ENCODE measurements at regions not wholly inside any gene's neighbourhood (a gene's known extent, or its start where the extent isn't known, plus 50 kb on each side); places are given as distances from the start of the nearest gene placed in this dataset.

DNA sequence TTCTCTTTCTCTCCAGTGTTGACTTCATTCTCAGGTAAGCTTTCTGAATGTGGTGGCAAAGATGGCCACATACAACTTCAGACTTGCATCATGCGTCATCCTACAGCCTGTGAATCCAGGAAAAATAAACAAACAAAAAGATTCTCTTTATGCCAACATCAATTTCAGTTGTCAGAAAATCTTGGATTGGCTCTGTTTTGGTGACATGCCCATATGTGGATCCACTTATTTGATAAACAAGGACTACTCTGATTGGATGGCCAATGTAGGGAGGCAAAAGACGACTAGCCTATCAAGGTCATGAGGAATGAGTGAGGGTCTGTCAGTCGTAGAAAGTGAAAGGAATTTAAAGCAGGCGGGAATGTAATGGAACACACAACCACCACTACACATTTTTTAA is 866.6 kb downstream of the USP25 start:
- no peak for DNase-seq

DNA sequence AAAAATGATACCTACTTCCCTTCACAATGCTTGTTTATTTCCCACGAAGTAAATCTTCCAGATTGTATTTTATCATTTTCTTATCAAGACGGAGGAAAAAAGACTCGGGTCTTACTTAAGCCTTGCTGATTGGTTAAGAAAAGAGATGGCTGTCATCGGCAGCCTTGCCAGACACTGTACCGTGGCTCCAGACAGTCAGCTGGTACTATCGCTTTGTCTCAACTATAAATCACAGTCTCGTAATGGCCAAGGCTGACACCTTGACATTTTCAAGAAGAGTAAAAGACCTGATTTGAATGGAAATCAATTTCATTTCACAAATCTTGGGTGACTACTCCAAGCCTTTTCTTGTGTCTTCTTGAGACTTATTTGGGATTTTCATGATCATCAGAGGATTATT is 868.0 kb downstream of the USP25 start:
- DNase-seq = no peak

DNA sequence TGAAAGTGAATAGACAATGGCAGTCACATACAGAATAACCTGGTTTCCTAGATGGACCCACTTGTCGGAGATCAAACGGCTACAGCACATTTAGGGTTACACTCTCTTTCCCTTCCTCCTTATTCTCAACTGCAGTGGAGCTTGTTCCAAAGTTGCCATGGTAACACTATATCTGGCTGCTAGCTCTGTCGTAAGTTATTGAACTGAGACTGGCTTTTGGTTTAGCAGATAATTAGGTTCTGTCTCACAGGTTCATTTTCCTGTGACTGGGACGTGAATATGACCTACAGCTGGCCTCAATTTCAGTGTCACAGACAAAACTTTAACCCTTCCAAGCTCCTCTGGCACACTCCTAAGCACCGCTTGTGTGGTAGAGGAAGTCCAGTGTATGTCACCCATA is 875.8 kb downstream of the USP25 start:
- no peak for DNase-seq

DNA sequence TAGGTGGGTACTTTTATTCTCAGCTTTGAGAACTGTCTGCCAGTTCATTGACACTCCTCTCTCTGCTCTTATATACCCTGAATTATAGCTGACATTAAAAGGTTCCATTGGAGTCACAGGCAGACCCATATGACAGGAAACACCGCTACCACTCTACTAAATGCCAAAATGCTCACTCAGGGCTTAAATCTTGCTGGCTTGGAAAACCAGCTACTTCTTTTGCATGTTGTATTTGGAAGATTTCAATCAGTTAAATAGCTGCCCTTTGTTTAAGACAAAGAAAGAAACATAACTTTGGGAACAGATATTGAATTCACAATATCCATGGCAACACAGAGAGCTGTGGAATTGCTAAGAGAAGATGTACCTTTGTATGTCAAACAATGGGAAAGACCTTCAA is 876.5 kb downstream of the USP25 start:
- DNase-seq = no peak

DNA sequence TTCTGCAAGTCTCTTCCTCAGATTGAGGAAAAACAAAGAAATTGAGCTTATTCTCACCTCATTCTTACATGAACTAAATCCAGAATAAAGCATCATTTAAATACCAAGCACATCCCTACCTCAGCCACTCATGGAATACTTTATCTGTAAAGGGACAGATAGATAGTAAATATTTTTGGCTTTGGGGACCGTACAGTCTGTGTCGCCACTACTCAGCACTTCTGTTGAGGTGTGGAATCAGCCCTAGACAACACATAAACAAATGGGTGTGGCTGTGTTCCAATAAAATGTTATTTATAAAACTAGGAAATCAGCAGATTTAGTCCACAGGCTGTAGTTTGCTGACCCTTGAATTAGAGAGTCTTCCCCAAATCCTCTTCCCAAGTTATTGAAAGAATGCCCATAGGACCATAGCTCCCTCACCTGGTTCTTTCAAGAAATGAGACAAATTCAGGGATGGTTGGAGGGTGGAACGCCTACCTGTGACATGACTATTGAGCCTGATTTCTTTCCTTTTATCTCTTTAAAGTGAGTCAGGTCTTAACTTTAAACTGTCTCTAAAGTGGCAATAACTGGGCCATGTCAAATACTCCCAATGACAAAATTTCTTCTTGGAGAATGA is 878.5 kb downstream of the USP25 start:
- DNase-seq = no peak

DNA sequence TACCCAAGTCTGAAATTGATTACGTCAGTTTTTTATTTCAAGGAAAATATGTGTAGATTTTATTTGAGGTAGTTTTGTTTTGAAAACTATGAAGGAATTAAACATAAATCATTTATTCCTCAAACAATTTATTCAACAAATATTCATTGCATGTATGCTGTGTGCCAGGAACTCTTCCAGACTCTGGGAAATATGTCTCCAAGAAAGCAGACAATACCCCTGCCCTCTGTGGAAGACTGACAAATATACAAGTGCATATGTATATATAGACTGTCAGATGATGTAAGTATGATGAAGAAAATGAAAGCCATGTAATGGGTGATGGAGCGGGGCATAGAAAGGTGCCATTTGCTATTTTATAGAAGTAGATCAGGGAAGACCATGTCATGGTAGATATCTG is 889.5 kb downstream of the USP25 start:
- no peak for DNase-seq

DNA sequence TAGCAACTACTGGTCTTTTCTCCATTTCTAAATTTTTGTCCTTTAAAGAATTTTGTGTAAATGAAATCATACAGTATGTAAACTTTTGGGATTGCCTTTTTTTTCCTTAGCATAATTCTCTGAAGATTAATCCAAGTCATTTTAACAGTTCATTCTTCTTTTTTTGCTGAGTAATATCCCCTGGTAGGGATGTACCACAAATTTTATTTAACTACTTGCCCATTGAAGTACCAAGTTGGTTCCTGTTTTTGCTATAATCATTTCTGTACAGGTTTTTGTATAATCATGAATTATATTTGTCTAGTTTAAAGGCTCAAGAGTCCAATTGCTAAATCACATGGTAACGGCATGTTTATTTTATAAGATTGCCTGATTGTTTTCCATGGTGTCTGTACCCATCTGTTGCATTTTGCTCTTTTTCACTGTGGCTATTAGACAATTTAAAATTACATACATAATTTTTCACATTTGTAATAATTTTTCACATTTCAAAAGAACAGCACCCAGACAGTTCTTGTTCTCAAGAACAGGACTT is 891.1 kb downstream of the USP25 start:
- DNase-seq = no peak

DNA sequence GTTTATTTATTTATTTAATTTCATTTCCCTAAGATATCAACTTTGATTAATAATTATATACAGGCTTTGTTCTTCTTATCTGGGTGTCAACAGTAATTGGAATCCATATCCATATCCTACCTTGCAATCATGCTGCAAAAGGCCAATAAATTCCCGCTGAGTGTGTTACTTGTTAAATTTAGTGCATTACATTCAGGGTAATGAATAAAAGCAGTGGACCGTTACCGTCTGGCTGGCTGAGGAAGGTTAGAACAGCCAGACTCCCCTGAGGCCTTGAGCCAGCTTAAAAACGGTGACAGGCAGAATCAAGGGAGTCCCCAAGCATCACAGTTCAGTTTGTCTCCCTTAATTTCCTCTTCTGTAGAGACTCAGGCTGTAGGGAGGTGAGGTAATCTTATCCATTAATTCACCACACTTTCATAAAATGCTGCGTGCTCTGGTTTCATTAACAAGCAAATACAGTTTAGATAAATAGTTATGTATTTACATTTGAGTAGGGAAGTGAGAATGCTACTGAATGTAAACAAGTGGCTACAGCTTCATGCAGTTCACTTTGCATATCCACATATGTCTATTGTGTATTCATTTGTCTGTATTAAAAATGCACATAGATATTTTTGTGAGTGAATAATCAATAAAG is 888.2 kb upstream of the CXADR start:
- DNase-seq = no peak

DNA sequence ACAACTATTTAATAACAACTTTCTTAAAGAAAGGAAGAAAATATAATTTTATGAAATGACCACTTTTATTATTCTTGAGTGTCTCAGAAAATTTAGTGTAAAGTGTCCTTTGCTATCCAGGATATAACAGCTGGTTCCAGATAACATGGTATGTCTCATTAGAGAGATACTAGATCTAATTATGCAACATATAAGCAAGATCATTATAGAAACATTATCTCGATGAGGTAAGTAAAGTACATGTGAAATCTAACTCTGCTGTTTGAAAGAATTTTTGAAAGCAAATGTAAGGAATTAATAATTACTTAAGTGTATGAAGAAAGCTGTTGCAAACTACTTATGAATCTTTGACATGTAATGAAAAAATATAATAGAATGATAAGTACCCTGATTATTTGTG is 887.4 kb upstream of the CXADR start:
- DNase-seq = no peak

DNA sequence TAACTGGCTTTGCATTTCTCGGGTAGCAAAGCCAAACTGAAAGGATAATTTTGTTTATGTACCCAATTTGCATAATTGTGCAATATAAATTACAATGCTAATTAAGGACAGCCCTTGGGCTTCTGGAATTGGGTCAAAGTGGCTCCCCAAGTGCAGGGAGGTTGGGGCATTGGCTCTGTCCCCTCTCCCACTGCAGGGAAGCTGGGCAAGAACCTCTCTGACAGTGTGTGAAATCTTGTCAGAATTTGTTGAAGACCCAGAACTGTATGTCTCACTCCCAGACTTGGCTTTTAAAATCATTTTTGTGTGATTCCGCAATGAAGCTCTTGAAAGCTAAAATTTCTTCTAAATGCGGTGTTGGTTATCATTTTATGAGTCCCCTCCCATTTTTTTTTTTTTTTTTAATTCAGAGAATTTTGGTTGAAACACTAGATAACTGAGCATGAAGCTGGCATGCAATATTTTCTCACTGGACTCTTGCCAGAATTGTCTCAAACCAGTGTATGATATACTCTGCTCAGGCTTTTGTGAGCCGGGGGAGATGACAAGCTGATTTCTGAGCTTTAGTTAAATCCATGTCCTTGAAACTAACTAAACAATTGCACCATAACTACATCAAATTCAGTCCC is 878.9 kb upstream of the CXADR start:
- no peak for DNase-seq

DNA sequence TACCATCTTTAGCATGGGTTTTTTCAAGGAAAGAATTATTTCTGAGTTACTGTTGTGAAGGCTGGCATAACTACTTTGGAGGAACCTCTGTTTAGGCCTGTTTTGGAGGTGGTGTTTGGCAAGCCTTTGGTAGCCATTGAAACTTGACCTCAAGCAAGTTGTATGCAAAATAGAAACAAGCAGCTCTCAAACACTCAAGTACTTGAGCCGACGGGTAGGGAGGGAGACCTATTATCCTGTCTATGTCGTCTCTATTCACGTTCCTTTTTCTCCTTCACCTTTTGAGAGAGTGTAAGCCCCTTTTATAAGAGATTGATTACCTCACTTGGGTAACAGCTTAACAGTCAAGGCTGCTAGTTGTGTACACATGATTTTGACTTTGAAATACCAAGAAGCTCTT is 878.3 kb upstream of the CXADR start:
- no peak for DNase-seq

DNA sequence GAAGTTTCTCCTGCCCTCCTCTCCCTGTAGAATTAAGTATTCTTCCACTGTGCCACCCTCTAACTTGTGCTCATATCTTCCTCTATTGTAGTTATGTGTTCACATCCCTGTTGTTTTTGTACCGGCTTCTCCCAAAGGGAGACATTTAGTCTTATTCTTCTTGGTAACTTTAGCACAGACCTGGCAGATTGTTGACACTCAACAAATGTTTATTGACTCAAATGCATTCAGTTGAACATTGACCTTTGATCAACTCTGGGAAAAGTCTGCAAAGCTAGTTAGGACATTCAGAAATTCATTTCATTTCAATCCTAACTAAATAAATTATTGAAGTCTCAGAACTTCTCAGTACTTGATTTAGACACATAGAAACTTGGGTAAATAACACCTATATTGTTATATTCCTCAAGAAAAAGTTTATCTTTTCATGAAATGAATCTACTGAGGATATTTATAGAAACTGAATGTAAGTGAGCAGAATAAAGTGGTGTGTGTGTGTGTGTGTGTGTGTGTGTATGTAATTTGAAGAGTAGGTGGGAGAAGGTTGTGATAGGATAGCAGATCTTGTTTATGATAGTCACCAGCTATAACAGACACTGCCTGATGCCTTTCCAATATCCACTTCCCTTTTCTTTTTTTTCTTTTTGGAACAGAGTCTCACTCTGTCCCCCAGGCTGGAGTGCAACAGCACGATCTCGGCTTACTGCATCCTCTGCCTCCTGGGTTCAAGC is 872.4 kb upstream of the CXADR start:
- no peak for DNase-seq

DNA sequence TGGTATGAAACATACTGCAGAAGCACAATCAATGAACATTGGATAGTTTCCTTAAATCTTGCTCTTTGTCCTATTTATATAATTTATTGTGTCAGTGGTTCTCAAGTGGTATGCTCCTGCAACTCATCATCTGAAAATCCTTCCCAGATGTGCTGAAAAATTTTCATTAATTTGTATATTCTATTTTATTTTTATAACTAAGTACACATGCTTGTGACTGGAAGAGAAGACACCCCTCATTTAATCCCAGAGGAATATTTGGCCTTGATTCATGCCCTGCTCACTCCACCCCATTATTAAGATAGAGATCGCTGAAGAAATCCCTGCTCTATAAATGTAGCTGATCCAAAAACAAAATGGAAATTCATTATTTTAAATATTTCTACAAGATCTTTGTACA is 870.5 kb upstream of the CXADR start:
- DNase-seq = no peak

DNA sequence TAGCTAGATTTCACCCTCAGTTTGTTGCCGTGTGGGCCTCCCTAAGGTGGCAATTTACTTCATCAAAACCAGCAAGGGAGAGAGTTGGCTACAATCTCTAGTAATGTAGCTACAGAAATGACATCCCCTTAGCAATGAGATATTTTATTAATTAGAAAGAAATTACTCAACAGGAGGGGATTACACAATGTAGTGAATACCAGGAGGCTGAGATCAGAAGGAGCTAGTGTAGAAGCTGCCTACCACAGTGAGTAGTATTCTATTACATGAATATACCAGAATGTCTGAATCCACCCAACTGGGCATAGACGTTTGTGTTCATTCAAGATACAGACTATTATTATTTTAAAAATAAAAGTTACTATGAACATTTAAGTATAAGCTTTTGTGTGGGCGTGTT is 868.2 kb upstream of the CXADR start:
- DNase-seq = no peak

DNA sequence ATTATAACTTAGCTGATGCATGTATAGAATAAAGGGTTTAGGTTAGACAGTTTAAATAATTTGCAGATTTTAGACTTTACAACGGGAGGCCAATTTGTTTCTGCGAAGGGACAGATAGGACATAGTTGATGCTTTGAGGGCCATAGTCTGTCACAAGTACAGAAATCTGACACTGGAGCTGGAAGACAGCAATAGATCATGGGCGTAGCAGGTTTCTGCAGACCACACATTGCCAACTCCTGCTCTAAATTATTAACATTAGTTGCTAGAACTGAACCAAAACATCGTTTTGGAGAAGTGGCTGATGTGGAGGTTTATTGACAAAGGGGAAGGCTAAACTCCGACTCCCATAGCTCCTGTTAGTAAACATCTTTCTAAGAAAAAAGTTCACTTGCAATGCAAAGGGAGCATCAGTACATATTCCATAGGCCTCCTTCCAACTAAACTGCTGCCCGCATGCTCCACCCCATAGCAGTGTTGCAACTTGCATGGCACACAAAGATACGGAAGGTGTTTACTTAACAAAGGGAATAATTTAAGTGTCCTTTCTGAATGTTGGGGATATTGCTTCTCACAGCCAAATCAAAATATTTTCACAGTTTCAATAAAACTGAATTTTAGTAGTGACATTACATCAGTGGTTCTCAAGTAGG is 862.0 kb upstream of the CXADR start:
- DNase-seq = no peak

DNA sequence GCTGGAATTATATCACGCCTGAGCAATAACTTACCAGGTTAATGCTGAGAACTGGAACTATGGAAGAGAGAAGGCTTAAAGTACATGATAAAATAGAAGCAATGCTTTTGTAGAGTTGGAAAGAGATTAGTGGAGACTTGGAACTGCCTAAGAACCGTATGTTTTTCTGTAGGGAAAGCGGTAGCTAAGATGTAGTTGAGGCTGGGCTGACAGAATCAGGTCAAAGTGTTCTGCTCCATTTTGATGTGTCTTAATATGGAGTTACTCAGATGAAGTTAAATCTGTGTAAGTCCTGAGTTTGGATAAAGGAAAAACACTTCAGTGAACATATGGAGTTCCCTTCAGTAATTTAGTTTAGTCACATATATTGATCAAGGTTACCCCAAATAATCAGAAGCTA is 860.9 kb upstream of the CXADR start:
- no peak for DNase-seq

DNA sequence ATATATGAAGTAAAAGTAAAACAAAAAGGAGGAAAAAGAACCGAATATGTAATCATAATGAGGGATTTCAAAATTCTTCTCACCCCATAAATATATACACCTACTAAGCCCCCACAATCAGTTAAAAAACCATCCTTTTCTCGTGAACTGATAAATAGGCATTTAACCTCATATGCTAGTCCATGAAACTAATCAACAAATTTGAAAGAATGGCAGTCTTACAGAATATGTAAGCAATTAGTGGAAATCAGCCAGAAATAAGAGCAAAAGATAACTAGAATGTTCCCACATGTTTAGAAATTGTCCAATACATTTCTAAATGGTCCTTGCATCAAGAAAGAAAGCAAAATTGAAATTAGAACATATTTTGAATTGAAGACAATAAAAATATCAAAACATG is 849.4 kb upstream of the CXADR start:
- DNase-seq = no peak

DNA sequence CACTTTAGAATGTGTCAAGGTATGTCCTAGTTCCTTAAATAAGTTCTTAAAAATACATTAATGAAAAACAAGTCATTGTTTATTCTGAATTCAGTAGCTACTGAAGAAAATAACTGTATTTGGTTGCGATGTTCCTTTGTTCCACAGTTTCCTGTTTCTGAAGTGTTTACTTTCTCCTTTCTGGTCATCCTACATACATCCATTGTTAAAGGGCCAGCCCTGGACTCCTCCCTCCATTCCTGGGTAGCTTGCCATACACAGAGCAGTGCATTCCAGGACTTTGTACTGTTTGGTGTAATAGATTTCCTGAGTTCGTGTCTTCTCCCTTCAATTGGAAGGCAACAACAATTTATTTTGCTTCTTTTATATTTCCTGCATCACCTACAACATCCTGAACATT is 845.4 kb upstream of the CXADR start:
- no peak for DNase-seq

DNA sequence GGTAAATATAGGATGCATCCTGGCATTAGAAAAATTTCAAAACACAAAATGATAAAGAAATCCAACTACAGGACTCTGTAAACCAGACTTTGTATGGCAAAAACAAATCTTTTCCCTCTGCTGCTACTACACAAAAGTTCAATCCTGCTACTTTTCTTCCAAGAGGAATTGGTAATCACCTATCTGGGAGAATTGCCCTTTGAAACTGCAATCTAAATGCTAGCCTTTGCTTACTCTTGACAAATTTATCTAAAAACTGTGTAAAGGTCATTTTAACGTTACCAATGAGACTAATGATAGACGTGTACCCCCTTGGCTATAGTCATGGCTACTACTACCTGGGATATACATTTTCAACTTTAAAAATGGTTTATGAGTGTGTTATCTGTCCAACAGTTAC is 837.9 kb upstream of the CXADR start:
- DNase-seq = no peak

DNA sequence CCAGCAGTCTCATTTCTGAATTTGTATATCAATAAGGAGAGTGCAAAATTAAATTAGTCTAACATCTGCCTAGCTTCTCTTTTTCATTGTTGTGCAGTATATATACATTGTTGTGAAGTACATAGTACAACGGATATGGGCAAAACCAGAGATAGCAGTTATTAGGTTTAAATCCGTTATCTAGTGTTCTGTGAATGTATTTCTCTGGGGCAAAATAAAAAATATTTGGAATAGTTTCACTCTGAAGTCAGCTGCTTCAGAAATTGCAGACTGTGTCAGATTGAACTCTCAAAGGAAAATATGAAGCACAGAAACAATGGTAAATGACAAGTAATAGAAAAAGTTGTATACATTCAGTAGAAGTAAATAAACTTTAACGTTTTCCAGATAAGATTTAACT is 836.5 kb upstream of the CXADR start:
- no peak for DNase-seq

DNA sequence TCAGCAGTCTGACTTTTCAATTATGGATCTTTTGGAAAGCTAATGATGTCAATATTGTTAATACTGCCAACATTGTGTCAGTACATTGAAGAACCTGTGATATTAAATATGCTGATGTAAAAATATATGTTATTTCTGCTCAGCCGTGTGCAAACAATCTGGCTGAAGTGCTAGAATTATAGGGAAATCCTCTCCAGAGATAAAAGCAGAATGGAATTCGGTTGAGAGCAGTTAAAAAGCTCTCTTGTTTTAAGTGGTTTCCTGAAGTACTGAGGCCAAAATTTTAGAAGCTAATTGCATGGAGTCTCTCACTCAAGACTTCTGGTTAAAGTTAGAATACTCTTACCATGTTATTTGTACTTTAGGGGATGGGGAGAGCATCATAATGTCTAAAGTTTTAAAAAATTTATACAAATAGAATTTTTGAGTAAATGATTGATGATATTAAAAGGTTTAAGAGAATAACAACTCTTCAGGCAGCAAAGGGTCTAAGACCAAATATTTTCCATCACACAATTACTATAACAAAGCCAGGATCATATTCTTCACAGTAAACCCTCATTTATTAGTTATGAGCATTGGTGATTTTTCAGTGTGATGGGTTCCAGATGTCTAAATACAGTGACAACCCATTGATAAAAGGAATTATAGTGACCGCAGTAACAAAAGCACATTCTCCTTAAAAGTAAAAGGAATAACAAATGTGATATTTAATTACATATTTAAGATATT is 834.2 kb upstream of the CXADR start:
- no peak for DNase-seq

DNA sequence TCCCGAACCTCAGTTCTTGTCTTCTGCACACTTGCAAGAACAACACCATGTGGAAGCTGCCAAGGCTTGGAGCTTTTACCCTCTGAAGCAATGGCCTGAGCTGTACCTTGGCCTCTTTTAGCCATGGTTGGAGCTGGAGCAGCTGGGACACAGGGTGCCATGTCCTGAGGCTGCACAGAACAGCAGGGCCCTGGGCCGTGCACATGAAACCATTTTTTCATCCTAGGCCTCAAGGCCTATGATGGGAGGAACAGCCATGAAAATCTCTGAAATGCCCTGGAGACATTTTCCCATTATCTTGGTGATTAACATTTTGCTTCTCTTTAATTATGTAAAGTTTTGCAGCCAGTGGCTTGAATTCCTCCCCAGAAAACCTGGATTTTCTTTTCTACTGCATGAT is 817.8 kb upstream of the CXADR start:
- DNase-seq = no peak

DNA sequence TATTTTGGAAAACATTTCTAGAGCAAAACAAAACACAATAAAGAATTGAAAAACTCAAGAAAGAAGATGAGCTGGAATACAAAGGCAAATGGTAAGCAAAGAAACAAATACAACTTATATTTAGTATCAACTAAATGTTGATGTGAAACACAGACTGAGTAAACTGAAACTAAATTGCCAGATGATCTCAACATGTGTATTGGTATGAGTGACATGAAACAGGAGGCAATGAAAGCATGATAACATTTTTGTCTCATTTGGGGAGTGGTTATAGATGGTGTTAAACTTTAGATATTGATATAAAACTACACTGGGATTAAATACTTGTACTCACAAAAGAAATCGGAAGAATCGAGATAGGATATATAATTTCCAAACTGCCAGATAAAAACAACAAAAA is 805.6 kb upstream of the CXADR start:
- DNase-seq = no peak
